HPDE6-E6E7 (cell line): ENCODE measurements at regions not wholly inside any gene's neighbourhood (a gene's known extent, or its start where the extent isn't known, plus 50 kb on each side); places are given as distances from the start of the nearest gene placed in this dataset.

ENCODE experiments used
- DNase-seq: peaks from one replicate; pipeline ENCODE4 v3.0.0; 2011; ENCODE audit warnings: missing footprints; ENCODE audit errors: extremely low spot score

DNA sequence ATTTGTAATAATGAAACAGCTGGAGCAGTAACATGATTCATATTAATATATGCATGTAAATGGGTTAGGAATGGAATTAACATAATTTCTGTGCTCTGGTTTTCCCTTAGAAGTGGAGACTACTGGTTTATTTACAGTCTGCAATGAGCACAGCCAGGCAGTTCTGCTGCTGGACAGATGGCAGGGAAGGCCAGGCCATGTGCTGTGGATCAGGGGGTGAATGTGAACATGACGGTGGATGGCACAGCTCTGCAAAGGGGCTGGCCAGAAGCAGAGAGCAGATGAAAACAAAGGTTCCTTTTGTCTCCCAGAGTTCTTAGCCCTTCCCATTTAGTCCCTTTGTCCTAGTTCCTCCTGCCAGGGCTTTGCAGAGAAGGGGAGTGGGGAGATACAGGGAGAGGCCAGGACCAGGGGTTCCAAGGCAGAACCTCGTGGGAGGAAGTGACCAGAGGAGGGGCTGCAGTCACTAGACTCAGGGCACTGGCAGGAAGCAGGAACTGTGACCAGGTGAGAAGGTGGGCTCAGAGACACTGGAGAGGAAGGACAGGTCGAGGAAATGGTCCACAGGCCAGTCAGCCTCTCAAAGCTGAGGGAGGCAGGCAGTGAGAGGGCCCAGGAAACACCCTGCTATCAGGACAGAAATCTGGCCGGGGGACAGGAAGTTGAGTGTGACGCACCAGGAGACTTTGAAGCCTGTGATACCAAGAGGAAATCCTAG, 112.9 kb upstream of the ATP8B1 start:
- no peak for DNase-seq

DNA sequence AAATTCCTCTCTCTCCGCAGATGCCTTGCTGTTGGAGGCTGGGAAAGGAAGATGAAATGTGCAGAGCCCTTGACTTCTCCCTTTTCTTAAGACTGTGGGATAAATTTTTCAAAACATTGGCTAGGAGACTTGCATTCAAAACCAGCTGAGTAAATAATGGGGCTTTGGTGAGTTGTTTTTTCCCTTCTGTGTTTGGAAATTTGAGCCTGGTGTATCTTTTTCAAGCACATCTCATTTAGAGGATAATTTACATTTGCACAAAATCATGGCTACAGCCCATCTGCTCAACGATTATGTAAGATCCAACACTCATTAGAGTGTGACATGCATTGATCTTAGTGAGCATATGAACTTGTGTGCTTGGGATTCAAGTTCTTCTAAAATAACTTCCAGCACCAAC, 112.1 kb upstream of the ATP8B1 start:
- no peak for DNase-seq

DNA sequence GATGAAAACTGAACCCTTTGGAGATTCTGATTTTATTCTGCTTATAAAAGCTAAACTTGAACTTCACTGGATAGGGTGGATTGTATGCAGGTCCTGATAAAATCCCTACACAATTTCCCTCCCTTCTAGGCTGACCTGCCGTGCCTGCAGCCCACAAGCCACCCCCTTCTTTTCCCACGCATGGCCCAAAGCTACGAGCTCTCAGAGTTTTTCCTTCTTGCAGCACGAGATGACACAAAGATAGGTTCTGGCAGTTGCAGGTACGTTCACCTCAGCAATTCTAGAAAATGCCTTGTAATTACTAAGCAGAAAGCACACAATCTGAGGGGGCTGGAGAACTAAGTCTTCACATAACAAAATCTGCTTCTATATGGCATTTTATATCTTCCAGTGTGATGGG, 110.6 kb upstream of the ATP8B1 start:
- no peak for DNase-seq

GRCh38 chr18:57910817-57911216, 107.7 kb upstream of the ATP8B1 start:
- DNase-seq, result no peak

DNA sequence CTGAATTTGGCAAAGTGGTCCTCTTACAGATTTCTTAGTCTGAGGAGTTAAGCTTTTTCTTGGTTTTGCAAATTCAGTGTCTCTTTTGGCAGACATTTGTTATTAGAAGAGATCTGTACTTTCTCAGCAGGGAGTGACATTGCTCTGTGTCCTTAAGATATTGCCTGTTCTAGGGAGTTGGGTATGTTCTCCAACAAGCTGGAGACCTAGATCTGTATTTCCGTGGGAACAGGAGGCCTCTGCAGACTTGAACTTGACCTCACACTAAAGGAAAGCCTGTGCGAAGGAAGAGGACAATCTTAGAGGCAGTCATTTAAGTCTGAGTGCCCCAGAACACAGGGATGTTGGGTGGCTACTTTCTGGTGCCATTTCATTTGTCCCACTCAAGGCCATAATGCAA, 107.0 kb upstream of the ATP8B1 start:
- no peak for DNase-seq

GRCh38 chr18:57909620-57910019, 106.5 kb upstream of the ATP8B1 start:
- DNase-seq, result peak; percentile 84

DNA sequence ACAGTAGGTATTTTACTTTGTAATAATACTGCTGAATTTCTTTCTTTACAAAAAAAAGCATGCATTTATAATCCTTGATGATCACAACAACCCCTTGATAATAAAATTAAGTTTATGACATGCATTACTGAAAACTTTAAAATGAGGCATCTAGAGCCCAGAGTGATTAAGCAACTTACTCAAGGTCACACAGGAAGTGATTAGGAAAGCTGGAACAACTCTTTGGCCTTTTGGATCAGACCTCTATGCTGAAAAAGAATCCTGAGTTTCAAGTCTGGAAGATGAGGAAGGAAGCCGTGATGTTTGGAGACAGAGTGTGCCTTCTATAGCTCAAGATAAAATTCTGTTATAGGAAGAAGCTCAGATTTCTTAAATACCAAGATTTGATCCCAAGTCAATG, 105.0 kb upstream of the ATP8B1 start:
- no peak for DNase-seq

- no peak for DNase-seq
These were observed 104.4 kb upstream of the ATP8B1 start for GRCh38 chr18:57907550-57907949.

GRCh38 chr18:57906852-57907251, 103.7 kb upstream of the ATP8B1 start:
- DNase-seq, result no peak

- no peak for DNase-seq
These were observed 101.4 kb upstream of the ATP8B1 start for GRCh38 chr18:57904535-57904934.

DNA sequence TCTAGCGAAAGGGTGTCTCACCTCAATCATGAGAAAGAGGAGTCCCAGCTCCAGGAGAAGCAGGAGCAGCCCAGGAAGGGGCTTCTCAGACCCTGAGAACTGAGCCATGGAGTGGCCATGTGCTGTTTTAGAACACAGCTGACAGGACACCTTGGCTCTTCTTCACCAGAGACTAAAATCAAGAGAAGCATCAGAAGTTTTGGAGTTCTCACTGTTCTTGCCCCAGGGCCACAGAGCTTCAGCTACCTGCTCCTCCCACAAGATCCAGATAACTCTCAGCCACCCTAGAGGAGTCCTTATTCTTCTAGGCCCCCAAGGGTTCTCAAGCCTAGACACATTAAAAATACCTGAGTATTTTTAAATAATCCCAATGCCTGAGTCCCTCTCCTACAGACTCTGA, 99.6 kb upstream of the ATP8B1 start:
- no peak for DNase-seq

DNA sequence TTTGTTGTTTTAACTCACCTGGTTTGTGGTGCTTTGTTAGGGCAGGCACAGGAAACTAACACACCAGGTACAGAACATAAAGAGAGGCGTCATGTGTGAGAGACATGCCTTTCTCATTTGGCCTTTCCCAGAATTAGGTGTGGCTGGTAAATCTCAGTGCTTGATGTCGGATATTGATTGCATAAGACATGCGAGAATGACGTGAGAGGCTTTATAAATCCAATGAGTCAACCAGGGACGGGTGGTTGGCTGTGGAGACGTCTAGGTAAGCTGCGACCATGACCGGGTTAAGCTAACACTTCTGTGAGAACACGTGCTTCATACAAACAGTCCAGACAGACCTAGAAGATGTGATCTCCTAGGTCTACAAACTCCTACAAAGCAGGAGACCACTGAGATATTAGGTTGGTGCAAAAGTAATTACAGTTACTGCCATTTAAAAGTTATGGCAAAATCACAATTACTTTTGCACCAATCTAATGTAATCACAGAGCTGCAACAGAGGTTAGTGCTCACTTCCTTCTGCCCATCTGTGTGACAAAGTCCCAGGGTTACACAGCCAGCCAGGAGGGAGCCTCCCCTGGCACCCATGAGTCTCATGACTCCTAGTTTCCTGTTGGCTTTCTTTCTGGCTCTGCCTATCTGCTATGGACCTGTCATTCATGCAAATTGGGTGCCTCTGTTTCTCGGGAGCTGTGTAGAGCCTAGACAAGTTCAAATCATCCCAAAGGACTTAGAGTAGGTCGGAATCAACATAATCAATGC, 98.9 kb upstream of the ATP8B1 start:
- DNase-seq, result peak; percentile 74

DNA sequence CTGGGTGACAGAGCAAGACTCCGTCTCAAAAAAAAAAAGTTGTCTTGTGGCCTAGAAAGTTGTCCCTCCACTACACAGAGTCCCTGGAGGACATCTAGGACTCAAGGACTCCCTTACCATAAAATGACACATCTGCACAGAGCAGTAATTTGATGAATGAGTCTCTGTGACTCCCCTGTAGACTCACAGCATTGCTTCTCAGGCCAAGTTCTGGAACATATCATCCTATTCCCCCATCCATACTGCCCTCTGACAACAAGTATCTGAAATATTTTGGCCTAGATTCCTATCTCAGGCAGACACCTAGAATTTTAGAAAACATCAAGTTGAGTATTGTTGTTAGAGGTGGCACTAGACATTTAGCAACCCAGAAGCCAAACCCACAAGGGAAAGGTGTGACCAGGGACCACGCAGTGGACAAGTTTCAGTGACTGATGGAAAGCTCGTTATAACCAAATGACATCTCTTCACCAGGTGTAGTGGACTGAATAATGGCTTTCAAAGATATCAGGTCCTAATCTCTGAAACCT, 97.9 kb upstream of the ATP8B1 start:
- DNase-seq, result no peak

DNA sequence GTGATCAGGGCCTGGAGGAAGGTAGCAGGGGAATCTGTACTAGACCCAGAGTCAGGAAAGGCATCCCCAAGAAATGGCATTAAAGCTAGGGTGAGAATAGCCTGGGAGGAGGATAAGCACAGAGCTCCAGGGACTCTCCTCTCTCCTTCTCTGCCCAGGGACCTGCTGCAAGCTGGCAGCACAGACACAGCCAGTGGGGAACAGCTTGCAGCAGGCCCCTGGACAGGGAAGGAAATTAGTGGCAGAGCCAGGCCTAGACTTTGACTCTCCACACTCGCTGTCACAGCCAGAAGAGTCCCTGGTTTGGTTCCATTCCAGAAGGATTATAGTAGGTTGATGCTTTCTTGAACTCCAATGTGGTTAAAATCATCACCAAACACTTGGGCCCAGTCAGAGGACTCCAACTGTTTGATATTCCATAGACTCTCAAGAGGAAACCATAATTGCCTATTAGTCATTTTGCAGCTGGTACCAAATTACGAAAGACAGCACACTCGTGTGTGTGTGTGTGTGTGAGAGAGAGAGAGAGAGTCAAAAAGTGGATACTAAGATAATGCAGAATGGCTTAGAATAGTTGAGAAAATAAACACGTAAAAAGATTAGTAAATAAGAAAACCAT, 95.5 kb upstream of the ATP8B1 start:
- no peak for DNase-seq

DNA sequence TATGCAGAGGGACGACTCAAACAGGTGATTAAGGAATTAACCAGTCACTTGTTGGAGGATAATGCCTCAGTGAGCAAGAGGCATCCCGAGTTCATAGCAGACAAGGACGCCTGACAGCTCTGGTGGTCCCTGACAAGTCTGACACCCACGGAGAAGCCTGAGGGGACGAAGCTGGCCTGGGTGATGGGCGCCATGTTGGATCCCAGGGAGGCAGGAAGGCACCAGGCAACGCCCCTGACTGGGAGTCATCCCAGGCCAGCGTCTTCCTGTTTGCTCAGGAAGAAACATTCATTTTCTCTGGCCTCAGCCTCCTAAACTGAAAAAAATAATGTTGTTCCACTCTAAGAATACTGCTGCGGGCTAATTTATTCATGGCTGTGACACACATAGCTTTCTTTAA, 92.1 kb upstream of the ATP8B1 start:
- no peak for DNase-seq

DNA sequence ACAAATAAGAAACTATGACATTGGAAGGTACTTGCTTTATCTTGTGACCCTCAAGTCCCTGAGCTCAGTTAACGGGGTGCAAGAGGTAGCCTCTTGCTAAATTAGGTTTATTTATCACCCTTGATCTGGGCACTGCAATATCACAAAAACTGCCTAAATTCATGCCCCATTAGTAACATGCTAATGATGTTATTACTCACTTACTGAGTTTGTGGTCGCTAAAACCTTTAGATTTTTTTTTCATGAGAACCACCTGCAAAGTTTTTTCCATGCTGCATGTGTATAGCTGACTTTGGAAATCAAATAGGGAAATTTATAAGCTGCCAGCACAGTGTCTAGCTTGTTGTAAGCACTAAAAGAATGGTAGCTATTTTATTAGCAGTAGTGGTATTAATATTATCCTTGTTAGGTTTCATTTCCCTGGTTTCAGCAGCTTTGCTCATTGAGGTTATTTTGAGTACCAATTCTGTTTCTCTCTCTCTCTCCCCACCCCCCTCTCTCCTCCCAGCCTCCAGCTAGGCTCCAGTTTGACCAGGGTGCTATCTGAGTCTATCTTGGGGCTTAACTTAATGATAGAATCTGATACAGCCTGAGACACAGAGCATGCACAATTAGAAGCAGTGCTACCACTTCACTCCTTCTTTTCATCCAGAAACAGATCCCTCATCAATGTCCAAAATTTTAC, 88.7 kb upstream of the ATP8B1 start:
- DNase-seq, result no peak

DNA sequence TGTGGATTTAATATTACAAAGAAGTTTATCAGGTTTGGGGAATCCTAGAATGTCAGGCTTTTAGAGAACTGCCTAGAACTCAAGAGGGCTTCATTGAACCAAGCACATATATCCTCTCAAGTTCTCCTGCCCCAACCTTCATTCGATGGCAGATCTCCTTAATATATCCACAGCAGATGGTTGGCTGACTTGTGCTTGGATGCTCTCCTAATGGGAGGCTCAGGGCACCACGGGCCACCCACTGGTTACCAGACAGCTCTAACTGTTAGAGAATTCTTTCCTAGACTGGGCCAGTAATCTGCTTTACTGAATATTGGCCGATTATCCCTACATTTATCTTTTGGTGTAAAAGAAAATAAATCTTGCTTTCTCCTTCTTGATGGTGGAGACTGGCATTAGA, 87.2 kb upstream of the ATP8B1 start:
- DNase-seq, result no peak

GRCh38 chr18:57889841-57890240, 86.7 kb upstream of the ATP8B1 start:
- DNase-seq, result no peak

DNA sequence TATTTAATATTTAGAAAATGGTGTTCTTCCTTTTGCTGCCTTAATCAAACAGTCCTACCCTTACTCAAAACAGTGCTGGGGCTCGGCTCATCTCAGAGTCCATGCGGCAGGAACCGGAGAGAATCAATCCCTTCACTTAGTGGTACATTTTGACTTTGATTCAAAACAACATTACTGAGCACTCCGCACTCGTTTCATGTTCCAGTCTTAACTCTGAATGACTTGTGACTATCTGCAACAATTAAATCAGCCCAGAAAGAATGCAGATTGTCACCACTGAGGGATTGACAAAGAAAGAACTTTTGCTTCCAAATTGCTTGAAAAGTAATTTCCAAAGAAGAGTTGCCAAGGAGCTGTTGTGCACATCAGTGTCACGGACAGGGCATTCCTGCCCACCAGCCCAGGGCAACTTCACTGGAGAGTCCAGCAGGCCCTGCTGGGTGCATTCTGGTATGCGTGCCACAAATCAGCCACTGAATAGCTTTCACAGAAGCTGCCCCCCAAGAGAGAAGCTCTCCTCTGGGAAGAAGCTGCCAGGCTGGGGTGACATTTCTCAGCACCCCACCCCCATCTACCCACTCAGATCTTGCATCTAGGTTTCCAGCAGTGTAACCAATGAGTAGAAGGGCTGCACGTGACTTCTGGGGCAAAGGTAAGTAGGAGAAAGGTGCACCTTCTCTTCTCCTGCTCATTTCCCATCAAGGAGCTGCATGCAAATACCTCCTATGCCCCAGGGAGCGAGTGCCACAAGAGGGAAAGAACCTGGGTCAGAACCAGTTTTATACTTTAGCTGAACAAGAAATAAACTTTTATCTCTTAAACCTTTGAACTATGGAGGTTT, 84.6 kb upstream of the ATP8B1 start:
- DNase-seq, result no peak

GRCh38 chr18:57885931-57886330, 82.8 kb upstream of the ATP8B1 start:
- DNase-seq, result no peak

GRCh38 chr18:57882465-57882864, 79.3 kb upstream of the ATP8B1 start:
- no peak for DNase-seq
